ENCODE measurements at regions not wholly inside any gene's neighbourhood (a gene's known extent, or its start where the extent isn't known, plus 50 kb on each side); places are given as distances from the start of the nearest gene placed in this dataset.

- TF ChIP-seq POLR2A (IDR thresholded peaks at IDR 0.05) (no peak), CTCF (IDR thresholded peaks at IDR 0.05) (no peak), POLR2AphosphoS5 (IDR thresholded peaks at IDR 0.05) (no peak)
Observed at GRCh38 chr14:89638891-89639290, 221.9 kb upstream of the FOXN3 start.

Data from suprapubic skin (tissue), 4 donors.